ENCODE measurements at regions not wholly inside any gene's neighbourhood (a gene's known extent, or its start where the extent isn't known, plus 50 kb on each side); places are given as distances from the start of the nearest gene placed in this dataset.

DNA sequence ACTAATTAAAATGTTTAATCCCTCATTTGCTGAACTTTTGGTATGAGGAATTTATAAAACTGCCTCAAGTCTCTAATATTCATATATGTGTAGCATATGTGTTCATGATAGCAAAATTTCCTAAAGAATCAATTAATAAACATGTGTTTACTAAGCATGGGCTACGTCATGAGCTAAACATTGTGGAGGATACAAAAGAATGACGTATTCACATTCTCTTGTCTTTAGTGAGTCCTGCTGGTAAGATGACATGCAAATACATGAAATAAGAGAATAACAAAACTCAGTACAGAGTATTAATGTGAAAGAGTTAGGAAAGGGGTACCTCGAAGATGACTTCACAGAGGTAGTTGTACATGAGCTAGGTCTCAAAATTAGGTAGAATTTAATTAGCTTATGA lies 121.9 kb upstream of the POF1B start:
- 54 to 82% (median 63%) methylated on average over 3 of the region's 3 CpGs for WGBS, 5 donors
- no peak for DNase-seq
- Histone ChIP-seq H3K36me3 (no peaks in the 10 kb centered on the region), H3K4me1 (no peaks in the 10 kb centered on the region), H3K4me3 (no peak overlapping the region), H3K9me3 (no peaks in the 10 kb centered on the region), H3K27ac (no peak overlapping the region), H3K27me3 (replicated peaks in 1 of 7) (peaks cover 0 to 5% (median 0%) of the 10 kb centered on the region in 7 donors)
- intact Hi-C loops (cut with DNase I; ENCODE audit: low total_unique reads), result no loop called here
- TF ChIP-seq POLR2AphosphoS5 (IDR thresholded peaks at IDR 0.05) (no peak), POLR2A (IDR thresholded peaks at IDR 0.05) (no peak)
- TF ChIP-seq, protein P1, sequence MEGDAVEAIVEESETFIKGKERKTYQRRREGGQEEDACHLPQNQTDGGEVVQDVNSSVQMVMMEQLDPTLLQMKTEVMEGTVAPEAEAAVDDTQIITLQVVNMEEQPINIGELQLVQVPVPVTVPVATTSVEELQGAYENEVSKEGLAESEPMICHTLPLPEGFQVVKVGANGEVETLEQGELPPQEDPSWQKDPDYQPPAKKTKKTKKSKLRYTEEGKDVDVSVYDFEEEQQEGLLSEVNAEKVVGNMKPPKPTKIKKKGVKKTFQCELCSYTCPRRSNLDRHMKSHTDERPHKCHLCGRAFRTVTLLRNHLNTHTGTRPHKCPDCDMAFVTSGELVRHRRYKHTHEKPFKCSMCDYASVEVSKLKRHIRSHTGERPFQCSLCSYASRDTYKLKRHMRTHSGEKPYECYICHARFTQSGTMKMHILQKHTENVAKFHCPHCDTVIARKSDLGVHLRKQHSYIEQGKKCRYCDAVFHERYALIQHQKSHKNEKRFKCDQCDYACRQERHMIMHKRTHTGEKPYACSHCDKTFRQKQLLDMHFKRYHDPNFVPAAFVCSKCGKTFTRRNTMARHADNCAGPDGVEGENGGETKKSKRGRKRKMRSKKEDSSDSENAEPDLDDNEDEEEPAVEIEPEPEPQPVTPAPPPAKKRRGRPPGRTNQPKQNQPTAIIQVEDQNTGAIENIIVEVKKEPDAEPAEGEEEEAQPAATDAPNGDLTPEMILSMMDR (IDR thresholded peaks at IDR 0.05 in 8 of 11, conservative IDR thresholded peaks at IDR 0.05 in 3 of 11), result no peak

GRCh38 chrX:85499400-85499799 lies 119.9 kb upstream of the POF1B start:
- Histone ChIP-seq H3K27ac (no peak overlapping the region), H3K27me3 (replicated peaks in 1 of 7) (peaks cover 0 to 5% (median 0%) of the 10 kb centered on the region in 7 donors), H3K36me3 (no peaks in the 10 kb centered on the region), H3K4me1 (no peaks in the 10 kb centered on the region), H3K4me3 (no peak overlapping the region), H3K9me3 (no peaks in the 10 kb centered on the region)
- WGBS, 5 donors, result 69 to 92% (median 84%) methylated on average over 1 of the region's 1 CpG
- DNase-seq, result no peak
- TF ChIP-seq, protein P1 (IDR thresholded peaks at IDR 0.05 in 8 of 11, conservative IDR thresholded peaks at IDR 0.05 in 3 of 11), result no peak
- no peak for TF ChIP-seq POLR2AphosphoS5 (IDR thresholded peaks at IDR 0.05)
- no peak for TF ChIP-seq POLR2A (IDR thresholded peaks at IDR 0.05)
- intact Hi-C loops (cut with DNase I; ENCODE audit: low total_unique reads), result no loop called here

DNA sequence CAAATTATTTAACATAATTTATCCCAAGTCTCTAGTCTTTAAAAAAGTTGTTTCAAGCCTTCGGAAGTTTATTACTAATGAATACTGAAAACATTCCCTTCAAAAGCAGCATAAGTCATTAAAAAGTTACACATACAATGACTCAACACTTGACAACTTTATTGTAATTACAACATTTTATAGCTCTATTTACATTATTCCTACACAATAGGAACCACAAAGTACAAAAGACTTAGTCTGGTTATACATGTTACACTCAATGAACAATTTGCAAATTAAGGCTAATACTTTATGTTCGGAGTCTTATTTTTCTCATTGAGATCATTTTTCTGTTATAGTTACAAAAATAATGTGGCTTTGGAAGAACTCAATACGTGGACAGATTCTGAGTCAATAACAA lies 114.4 kb upstream of the POF1B start:
- intact Hi-C loops (cut with DNase I; ENCODE audit: low total_unique reads), result no loop called here
- TF ChIP-seq, protein P1 (IDR thresholded peaks at IDR 0.05 in 8 of 11, conservative IDR thresholded peaks at IDR 0.05 in 3 of 11), result no peak
- TF ChIP-seq POLR2AphosphoS5 (IDR thresholded peaks at IDR 0.05) (no peak), POLR2A (IDR thresholded peaks at IDR 0.05) (no peak)
- H3K4me1 ChIP-seq, result no peaks in the 10 kb centered on the region
- H3K9me3 ChIP-seq, result no peaks in the 10 kb centered on the region
- DNase-seq, result no peak
- H3K36me3 ChIP-seq, result no peaks in the 10 kb centered on the region
- H3K4me3 ChIP-seq, result no peak overlapping the region
- peaks cover 0 to 7% (median 0%) of the 10 kb centered on the region in 7 donors for H3K27me3 ChIP-seq (replicated peaks in 1 of 7)
- H3K27ac ChIP-seq, result no peak overlapping the region
- WGBS, 5 donors, result 71 to 90% (median 77%) methylated on average over 3 of the region's 3 CpGs

DNA sequence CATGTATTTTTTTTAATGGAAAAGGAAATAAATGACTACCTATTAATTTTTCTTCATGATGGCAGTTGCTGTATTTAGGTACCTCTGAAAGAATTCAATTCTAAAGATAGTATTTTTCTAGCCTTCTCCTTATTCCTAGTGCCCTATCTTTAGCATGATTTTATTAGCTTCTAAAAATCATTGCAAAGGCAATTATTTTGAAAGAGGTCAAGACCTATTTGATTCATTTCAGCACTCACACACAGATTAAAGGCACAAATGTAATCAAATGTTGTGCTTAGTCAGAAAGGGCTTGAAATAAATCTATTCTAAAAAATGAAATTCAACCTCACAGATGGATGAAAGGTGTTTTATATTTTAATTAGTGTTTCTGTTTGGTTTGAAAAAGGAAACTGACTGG lies 74.8 kb upstream of the POF1B start:
- no peak for DNase-seq
- H3K4me3 ChIP-seq, result no peak overlapping the region
- no peaks in the 10 kb centered on the region for H3K4me1 ChIP-seq
- H3K27me3 ChIP-seq (replicated peaks in 1 of 7), result no peaks in the 10 kb centered on the region
- intact Hi-C loops (cut with DNase I; ENCODE audit: low total_unique reads), result no loop called here
- TF ChIP-seq, protein P1 (IDR thresholded peaks at IDR 0.05 in 8 of 11, conservative IDR thresholded peaks at IDR 0.05 in 3 of 11), result no peak
- TF ChIP-seq POLR2A (IDR thresholded peaks at IDR 0.05) (no peak), POLR2AphosphoS5 (IDR thresholded peaks at IDR 0.05) (no peak)
- no peaks in the 10 kb centered on the region for H3K36me3 ChIP-seq
- H3K27ac ChIP-seq, result no peak overlapping the region
- H3K9me3 ChIP-seq, result no peaks in the 10 kb centered on the region

Measured in spleen (tissue), 11 donors.